GM08714 (cell line): ENCODE measurements at regions not wholly inside any gene's neighbourhood (a gene's known extent, or its start where the extent isn't known, plus 50 kb on each side); places are given as distances from the start of the nearest gene placed in this dataset.
"Not testable (repeated sequence)": the region's sequence is repeated elsewhere in the genome, so short reads cannot be mapped to it uniquely, and the experiment has no call there.

ENCODE experiments used
- H3K4me3 ChIP-seq: fragments of 200-500 bp; sonication (Bioruptor generic); 2 replicates; pipeline ENCODE4 v1.5.1; 2014; ENCODE audit warnings: mild to moderate bottlenecking, low read length, inconsistent platforms
- ZNF274 ChIP-seq: IDR thresholded peaks from 2 replicates; pipeline ENCODE4 v1.6.1; 2012; ENCODE audit warnings: mild to moderate bottlenecking, low read depth, low read length

GRCh38 chr10:33027088-33027487 is 69.1 kb upstream of the ITGB1 start:
- no peak overlapping the region for H3K4me3 ChIP-seq
- no peak for TF ChIP-seq ZNF274

- H3K4me3 ChIP-seq, result no peak overlapping the region
- no peak for TF ChIP-seq ZNF274
These were observed 68.4 kb upstream of the ITGB1 start for GRCh38 chr10:33026422-33026821.

DNA sequence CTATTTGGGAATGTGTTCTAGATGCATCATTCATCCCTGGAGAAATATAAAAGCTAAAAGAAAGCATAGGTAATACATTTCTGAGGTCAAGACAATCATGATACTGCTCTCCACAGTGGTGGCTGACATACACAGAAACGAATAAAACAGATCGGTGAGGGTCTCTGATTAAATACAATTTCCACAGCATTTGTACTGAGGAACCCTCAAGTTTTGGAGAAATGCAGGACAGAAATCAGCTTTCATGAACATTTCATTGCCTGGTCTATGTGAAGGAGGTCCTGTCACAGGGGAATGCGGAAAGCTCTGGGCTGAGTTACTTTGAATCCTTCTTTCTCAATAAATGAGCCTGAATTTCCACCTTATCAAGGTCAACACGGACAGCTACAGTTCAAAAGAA is 67.9 kb upstream of the ITGB1 start:
- no peak for TF ChIP-seq ZNF274
- no peak overlapping the region for H3K4me3 ChIP-seq

DNA sequence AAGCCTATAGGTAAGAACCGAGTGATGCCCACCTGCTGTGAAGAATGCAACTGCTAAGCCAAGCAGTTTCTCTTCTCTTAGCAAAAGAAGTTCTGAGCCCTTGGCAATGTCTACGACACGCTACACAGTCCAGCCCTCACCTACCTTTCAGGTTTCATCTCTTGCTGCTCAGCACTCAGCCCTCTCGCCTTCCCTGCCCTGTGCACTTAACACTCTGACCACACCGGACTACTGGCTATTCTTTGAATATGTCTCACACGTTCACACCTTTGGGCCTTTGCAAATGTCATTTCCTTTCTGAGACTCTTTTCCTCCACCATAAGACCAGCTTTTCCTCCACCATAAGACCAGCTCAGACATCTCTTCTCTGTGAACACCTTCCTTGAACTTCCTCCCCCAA is 67.0 kb upstream of the ITGB1 start:
- H3K4me3 ChIP-seq, result no peak overlapping the region
- TF ChIP-seq ZNF274, result no peak

DNA sequence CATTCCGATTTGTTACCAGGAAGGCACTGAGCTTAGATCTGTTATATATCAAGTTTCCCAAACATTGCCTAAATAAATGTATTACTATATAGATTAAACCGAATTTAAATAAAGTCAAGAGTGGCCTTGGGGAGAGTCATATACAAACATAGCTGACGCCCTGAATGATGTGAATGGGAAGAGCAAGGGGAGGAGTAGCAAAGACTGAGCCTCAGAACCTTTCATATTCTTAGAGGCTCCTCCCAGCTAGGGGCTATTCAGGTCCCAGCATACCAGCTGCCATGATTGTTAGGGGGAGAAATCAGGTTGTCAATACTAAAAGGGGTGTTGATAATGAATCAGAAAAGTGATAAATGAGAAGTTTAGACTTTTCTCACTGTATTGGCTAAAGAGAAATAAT is 64.7 kb upstream of the ITGB1 start:
- no peak for TF ChIP-seq ZNF274

GRCh38 chr10:33022090-33022489 is 64.1 kb upstream of the ITGB1 start:
- no peak for TF ChIP-seq ZNF274

More for the DNA sequence above, 64.7 kb upstream of the ITGB1 start:
- H3K4me3 ChIP-seq, result no peak overlapping the region

DNA sequence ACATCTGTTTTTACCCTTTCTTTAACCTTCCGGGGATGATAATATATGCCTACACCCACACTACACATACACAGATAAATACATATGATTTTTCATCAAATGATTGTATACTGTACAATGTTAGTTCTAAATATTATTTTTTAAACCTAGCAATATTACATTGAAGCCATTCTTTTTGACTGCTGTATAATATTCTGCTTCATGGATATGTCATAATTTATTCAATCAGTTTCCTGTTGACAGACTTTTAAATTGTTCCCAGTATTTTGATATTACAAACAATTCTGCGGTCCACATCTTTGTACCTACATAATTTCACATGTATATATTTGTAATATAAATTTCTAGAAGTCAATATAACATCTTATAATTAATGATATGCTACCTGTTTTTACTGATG is 59.0 kb upstream of the ITGB1 start:
- no peak for TF ChIP-seq ZNF274
- no peak overlapping the region for H3K4me3 ChIP-seq

More at GRCh38 chr10:33022090-33022489, 64.1 kb upstream of the ITGB1 start:
- no peak overlapping the region for H3K4me3 ChIP-seq

- TF ChIP-seq ZNF274, result no peak
- no peak overlapping the region for H3K4me3 ChIP-seq
These were observed 57.9 kb upstream of the ITGB1 start for GRCh38 chr10:33015761-33016547.

- not testable (repeated sequence) for H3K4me3 ChIP-seq
These were observed 55.3 kb upstream of the ITGB1 start for GRCh38 chr10:33013331-33013730.

DNA sequence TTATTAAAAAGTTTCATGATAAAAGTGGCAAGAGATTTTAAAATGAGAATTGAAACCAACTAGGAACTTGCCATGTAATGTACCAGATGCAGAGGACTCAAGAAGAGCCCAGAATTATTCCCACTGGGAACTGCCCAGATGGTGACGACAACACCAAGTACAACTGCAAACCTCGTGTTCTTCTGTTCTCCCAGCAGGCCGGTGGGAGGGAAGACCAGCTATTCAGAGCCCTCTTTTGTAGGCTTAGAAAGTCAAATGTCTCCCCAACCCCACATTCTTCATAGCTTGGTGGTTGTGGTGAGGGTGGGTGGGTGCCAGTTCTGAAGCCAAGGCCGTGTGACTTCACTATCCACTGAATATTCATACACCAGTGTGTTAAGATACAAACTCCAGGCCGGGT is 54.3 kb upstream of the ITGB1 start:
- TF ChIP-seq ZNF274, result no peak
- no peak overlapping the region for H3K4me3 ChIP-seq

DNA sequence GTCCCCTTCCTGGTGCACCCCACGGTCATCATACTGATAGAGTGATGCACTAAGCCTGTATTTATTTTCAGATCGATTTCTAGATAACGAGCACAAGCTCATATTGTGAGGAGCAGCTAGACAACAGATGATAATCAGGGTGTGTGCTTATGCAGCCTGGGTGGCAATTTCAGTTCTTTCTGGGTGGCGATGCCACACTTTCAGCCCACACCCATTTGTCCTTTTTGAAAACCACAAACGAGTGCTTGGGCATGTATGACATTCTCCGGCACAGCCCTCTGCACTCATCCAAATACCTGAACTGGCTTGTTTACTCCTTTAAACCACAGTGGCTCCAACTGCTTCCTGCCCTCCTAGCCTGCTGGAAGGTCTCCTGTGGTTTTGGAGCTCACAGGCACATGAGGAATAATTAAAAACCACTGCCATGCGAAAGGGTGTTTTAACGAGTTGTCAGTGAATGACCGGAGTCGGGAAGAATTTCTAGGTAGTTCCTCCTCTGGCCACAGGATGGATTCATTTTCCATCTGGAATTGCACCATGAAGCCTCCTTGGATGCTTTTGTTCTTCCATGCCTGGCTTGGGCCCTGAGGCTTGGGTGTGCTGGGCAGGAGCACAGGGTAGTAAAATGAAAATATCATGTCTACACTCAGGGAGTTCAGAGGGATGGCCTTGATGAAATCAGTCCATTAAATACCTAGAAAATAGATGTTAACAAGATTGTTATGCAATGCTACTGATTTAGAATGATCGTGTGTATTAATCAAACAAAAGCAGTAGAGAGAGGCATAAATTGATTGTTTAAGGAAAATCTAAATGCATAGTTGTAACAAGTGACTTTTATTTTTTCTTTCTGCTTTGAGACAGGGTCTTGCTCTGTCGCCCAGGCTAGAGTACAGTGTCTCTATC is 52.4 kb upstream of the ITGB1 start:
- TF ChIP-seq ZNF274, result no peak
- H3K4me3 ChIP-seq, result no peak overlapping the region

DNA sequence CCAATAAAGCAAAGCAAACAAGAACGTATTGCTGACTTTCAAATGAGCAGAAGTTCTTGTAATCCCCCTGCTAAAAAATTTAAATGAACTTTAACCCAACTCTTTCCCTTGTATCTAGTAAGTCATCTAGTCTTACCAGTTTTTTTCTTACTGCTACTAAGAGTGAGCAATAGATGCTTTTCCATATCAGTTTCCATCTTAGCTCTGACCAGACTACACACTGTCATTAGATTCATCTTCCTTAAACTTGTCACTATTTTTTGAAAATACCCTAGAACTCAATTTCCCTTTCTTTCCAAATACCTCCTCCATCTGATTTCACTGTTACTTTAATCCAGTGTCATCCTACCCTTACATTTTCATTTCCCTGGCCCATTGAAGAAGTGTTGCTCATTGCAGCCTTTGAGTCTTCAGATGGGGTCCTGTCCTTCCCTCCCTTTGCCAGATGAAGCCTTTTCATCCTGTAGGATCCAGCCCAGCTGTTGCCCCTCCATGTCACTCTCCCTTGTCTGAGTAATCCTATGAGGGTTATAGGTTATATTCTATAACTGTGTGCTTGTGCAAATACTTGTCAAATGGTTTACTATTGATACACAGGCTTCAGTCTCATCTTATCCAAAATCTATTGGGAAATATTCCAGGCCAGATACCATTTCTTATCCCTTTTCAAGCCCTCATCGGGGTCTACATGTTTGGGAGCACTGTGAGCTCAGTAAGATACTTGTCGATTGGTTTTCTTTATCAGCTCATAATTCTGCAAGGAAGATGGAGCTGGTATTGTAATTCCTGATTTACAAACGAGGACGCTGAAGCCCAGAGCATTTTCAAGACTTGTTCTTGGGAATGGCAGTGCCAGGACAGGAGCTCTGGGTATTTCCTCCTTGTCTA is 51.5 kb upstream of the ITGB1 start:
- H3K4me3 ChIP-seq, result no peak overlapping the region

DNA sequence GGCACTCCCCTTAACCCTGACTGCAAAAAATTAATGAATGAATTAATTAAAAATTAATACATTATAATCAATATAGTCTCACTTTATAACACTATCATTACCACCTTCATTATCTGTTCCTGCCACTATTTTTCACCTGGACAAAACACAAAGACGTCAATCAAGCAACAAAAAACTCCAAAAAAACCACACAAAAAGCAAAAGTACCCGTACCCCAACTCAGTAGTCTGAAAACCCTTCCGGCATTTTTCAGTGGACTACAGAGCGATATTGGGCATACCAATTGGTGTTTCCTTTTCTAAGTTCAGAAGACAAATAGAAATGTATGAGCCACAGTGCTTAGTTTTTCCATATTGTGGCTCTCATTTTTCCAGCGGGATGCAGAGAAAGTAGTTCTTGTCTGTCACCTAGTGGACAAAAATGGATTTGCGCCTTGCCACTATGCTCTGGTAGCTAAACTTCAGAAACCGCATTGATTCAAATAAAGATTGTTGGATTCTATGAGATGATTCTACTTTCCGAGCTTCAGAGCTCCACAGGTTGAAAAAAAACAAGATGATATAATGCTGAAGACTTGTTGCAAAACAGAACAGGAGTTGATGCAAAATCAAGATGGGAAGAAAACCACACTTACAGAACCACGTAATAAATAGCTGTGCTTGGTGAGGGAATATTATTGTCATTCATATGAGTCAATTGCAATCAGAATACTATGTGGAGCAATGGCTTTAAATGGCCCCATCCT is 50.6 kb upstream of the ITGB1 start:
- no peak for TF ChIP-seq ZNF274
- H3K4me3 ChIP-seq, result no peak overlapping the region

More for the DNA sequence above, 51.5 kb upstream of the ITGB1 start:
- TF ChIP-seq ZNF274, result no peak

DNA sequence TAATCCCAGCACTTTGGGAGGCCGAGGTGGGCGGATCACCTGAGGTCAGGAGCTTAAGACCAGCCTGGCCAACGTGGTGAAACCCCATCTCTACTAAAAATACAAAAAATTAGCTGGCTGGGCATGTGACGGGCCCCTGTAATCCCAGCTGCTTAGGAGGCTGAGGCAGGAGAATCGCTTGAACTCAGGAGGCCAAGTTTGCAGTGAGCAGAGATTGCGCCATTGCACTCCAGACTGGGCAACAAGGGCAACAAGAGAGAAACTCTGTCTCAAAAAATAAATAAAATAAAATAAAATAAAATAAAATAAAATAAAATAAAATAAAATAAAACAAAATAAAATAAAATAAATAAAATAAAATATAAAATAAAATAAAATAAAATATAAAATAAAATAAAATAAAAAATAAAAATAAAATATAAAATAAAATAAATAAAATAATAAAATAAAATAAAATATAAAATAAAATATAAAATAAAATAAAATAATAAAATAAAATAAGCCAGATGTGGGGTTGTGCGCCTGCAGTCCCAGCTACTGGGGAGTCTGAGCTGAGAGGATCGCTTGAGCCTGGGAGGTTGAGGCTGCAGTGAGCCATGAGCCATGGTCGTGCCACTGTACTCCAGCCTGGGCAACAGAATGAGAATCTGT is 49.8 kb upstream of the ITGB1 start:
- not testable (repeated sequence) for H3K4me3 ChIP-seq
